Ovary (tissue), 3 donors: ENCODE measurements at regions not wholly inside any gene's neighbourhood (a gene's known extent, or its start where the extent isn't known, plus 50 kb on each side); places are given as distances from the start of the nearest gene placed in this dataset.

Experiments used
- EP300 ChIP-seq: sonication (generic); formaldehyde crosslinking; IDR thresholded peaks from one replicate; pipeline ENCODE4 v1.6.1; 2017; ENCODE audit warnings: antibody characterized with exemption
- TF ChIP-seq, protein P1 (sequence below), 3 donors: fragments of 450-650 bp in 2 of 3; fragments of 200-600 bp in 1 of 3; IDR thresholded peaks; one replicate each; pipeline versions ENCODE4 v1.5.1 to v1.8.0; 2016 to 2022; ENCODE audit warnings: antibody characterized with exemption in 3 of 3, mild to moderate bottlenecking in 1 of 3
- donor health status: DM: no; HTN: no; CAD: no.

- TF ChIP-seq, protein P1, sequence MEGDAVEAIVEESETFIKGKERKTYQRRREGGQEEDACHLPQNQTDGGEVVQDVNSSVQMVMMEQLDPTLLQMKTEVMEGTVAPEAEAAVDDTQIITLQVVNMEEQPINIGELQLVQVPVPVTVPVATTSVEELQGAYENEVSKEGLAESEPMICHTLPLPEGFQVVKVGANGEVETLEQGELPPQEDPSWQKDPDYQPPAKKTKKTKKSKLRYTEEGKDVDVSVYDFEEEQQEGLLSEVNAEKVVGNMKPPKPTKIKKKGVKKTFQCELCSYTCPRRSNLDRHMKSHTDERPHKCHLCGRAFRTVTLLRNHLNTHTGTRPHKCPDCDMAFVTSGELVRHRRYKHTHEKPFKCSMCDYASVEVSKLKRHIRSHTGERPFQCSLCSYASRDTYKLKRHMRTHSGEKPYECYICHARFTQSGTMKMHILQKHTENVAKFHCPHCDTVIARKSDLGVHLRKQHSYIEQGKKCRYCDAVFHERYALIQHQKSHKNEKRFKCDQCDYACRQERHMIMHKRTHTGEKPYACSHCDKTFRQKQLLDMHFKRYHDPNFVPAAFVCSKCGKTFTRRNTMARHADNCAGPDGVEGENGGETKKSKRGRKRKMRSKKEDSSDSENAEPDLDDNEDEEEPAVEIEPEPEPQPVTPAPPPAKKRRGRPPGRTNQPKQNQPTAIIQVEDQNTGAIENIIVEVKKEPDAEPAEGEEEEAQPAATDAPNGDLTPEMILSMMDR (IDR thresholded peaks at IDR 0.05), result no peak
- no peak for TF ChIP-seq EP300
Observed at GRCh38 chr16:86052115-86052670, 153.2 kb downstream of the IRF8 start.
